Kidney (tissue), 13 donors: ENCODE measurements at regions not wholly inside any gene's neighbourhood (a gene's known extent, or its start where the extent isn't known, plus 50 kb on each side); places are given as distances from the start of the nearest gene placed in this dataset.

Experiments used
- DNase-seq, 5 donors: peaks; one replicate each; pipeline ENCODE4 v3.0.0-alpha.2; 2013 to 2020
- FAIRE-seq: peaks from 2 replicates; lab custom pipeline; 2012; peaks lifted over from hg19 to GRCh38; lab: Jason Lieb, UNC
- H3K27ac ChIP-seq, 2 donors: one replicate each; pipeline ENCODE4 v1.7.0; 2013; ENCODE audit warnings: low read depth in 2 of 2, low read length in 2 of 2, inconsistent platforms in 1 of 2
- H3K27me3 ChIP-seq: one replicate; pipeline ENCODE4 v1.7.1; 2013; ENCODE audit warnings: low read length, inconsistent platforms; ENCODE audit not compliant: control insufficient read depth, insufficient read depth
- H3K36me3 ChIP-seq, 3 donors: one replicate each; pipeline versions ENCODE4 v1.7.0 to v1.7.1; 2013; ENCODE audit warnings: low read length in 3 of 3, control low read depth in 1 of 3, inconsistent platforms in 1 of 3; ENCODE audit not compliant: insufficient read depth in 3 of 3, control insufficient read depth in 2 of 3
- H3K4me1 ChIP-seq, 3 donors: one replicate each; pipeline versions ENCODE4 v1.7.0 to v1.7.1; 2013; ENCODE audit warnings: low read length in 3 of 3, inconsistent platforms in 1 of 3, low read depth in 1 of 3; ENCODE audit not compliant: control insufficient read depth in 2 of 3, insufficient read depth in 2 of 3
- H3K4me3 ChIP-seq, 3 donors: one replicate each; pipeline versions ENCODE4 v1.7.0 to v1.8.1; 2013; ENCODE audit warnings: low read length in 3 of 3, control low read depth in 1 of 3, inconsistent platforms in 1 of 3
- H3K9ac ChIP-seq, 3 donors: one replicate each; pipeline versions ENCODE4 v1.7.0 to v1.7.1; 2013; ENCODE audit warnings: low read length in 3 of 3, control low read depth in 1 of 3, inconsistent platforms in 1 of 3
- H3K9me3 ChIP-seq, 3 donors: one replicate each; pipeline versions ENCODE4 v1.7.0 to v1.7.1; 2013; ENCODE audit warnings: low read length in 3 of 3, control low read depth in 1 of 3, inconsistent platforms in 1 of 3; ENCODE audit not compliant: control insufficient read depth in 2 of 3, insufficient read depth in 1 of 3
- intact Hi-C: fragments of 100-400 bp; cut with DNase I; formaldehyde crosslinking; loops from one replicate; pipeline ENCODE4 v1.11.1; 2022
- TF ChIP-seq, protein P1 (sequence below): IDR thresholded peaks from 3 replicates; pipeline ENCODE4 v1.5.1; 2012; ENCODE audit warnings: mild to moderate bottlenecking, moderate library complexity, borderline replicate concordance; ENCODE audit not compliant: insufficient read depth; ENCODE audit errors: extremely low read depth
- donor health status: control.
- donor health status: control.
- donor health status: control.
- donor health status: control.
- donor health status: control.
- donor health status: DM: yes; HTN: yes; CAD: no.
- donor health status: Normal renal cell carcinoma (clear cell type).

DNA sequence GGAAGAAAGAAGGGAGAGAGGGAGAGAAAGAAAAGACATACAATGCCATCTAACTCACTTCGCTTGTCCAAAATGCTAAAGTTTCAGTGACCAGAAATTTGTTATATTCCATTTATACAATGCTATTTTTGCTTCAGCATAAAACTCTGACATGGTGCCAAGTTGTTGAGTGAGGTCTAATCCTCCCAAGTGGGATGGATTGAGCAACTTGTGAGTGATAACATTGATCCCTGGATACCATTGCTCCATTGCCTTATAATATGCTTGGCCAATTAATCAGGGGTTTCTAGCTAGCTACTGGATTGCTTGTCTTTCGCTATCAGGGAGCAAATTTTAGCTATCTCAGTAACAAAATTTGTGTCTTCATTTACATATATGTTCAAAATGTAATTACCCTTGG is 615.6 kb upstream of the DPPA4 start:
- Histone ChIP-seq H3K4me1 (no peaks in the 10 kb centered on the region), H3K27ac (no peak overlapping the region), H3K9ac (no peak overlapping the region), H3K9me3 (no peaks in the 10 kb centered on the region), H3K36me3 (no peaks in the 10 kb centered on the region), H3K4me3 (no peak overlapping the region), H3K27me3 (no peaks in the 10 kb centered on the region)
- intact Hi-C loops, result no loop called here
- no peak for DNase-seq
- TF ChIP-seq, protein P1, sequence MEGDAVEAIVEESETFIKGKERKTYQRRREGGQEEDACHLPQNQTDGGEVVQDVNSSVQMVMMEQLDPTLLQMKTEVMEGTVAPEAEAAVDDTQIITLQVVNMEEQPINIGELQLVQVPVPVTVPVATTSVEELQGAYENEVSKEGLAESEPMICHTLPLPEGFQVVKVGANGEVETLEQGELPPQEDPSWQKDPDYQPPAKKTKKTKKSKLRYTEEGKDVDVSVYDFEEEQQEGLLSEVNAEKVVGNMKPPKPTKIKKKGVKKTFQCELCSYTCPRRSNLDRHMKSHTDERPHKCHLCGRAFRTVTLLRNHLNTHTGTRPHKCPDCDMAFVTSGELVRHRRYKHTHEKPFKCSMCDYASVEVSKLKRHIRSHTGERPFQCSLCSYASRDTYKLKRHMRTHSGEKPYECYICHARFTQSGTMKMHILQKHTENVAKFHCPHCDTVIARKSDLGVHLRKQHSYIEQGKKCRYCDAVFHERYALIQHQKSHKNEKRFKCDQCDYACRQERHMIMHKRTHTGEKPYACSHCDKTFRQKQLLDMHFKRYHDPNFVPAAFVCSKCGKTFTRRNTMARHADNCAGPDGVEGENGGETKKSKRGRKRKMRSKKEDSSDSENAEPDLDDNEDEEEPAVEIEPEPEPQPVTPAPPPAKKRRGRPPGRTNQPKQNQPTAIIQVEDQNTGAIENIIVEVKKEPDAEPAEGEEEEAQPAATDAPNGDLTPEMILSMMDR, result no peak
- FAIRE-seq, result no peak

DNA sequence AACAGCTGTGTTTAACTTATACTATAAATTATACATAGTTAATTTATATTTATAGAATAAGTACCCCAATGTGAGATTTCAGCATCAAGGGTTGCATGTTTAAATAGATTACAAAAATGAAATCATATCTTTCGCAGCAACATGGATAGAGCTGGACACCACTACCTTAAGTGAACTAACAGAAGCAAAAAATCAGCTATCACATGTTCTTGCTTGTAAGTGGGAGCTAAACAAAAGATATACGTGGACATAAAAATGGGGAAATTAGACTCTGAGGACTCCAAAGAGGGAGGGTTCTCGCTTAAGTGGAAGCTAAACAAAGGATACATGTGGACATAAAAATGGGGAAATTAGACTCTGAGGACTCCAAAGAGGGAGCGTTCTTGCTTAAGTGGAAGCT is 626.5 kb upstream of the DPPA4 start:
- H3K9ac ChIP-seq, result no peak overlapping the region
- no peak overlapping the region for H3K27ac ChIP-seq
- intact Hi-C loops, result no loop called here
- H3K4me1 ChIP-seq, result no peaks in the 10 kb centered on the region
- H3K36me3 ChIP-seq, result no peaks in the 10 kb centered on the region
- H3K4me3 ChIP-seq, result no peak overlapping the region
- no peak for FAIRE-seq
- no peaks in the 10 kb centered on the region for H3K9me3 ChIP-seq
- TF ChIP-seq, protein P1, result no peak
- DNase-seq, result no peak
- H3K27me3 ChIP-seq, result no peaks in the 10 kb centered on the region

DNA sequence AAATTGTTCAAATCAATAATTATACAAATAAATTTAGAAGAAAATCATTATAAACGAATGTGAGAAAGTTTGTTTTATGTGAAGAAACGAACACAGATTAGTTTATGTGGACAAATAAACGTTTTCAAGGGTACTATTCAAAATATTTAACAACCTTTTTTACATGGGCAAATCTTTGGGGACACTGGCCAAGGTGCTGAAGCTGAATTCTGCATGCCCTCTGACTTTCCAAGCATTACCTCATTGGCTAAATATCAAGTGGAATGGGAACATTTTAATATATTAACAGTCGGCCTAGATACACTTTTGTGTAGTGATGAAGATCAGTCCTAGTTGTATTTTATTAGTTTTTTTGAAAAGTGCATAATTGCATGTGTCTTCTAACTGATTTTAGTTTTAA is 636.4 kb upstream of the DPPA4 start:
- H3K4me3 ChIP-seq, result no peak overlapping the region
- no peaks in the 10 kb centered on the region for H3K27me3 ChIP-seq
- TF ChIP-seq, protein P1, result no peak
- H3K9ac ChIP-seq, result no peak overlapping the region
- H3K27ac ChIP-seq, result no peak overlapping the region
- H3K36me3 ChIP-seq, result no peaks in the 10 kb centered on the region
- H3K4me1 ChIP-seq, result no peaks in the 10 kb centered on the region
- DNase-seq (no peak), FAIRE-seq (no peak)
- intact Hi-C loops, result no loop called here
- H3K9me3 ChIP-seq, result no peaks in the 10 kb centered on the region

DNA sequence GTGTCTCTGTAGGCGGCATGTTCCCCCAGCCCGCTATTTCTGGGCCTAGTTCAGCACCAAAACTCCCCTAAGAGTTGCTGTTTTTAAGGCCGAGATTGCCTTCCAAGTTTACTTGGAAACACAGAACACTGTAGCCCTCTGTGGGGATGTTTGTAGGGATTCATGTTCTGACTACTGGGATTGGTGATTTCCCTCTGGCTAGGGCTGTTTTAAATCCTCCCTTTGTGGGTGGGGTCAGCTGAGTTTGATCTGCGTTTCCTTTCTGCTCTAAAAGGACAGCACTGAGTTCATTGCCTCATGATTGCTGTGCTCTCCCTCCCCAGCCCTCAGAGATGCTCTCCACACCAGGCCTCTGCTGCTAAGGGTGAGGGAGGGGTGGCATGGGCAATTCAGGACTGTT is 640.6 kb upstream of the DPPA4 start:
- no peaks in the 10 kb centered on the region for H3K4me1 ChIP-seq
- no peak overlapping the region for H3K27ac ChIP-seq
- TF ChIP-seq, protein P1, result no peak
- H3K27me3 ChIP-seq, result no peaks in the 10 kb centered on the region
- no peaks in the 10 kb centered on the region for H3K9me3 ChIP-seq
- H3K36me3 ChIP-seq, result no peaks in the 10 kb centered on the region
- H3K9ac ChIP-seq, result no peak overlapping the region
- FAIRE-seq (no peak), DNase-seq (peak in 1 of 5 donors; percentile 6)
- intact Hi-C loops, result no loop called here
- H3K4me3 ChIP-seq, result no peak overlapping the region
